GM06990 (cell line): ENCODE measurements at regions not wholly inside any gene's neighbourhood (a gene's known extent, or its start where the extent isn't known, plus 50 kb on each side); places are given as distances from the start of the nearest gene placed in this dataset.

Experiments used
- DNase-seq: peaks from one replicate; pipeline ENCODE4 v3.0.0-alpha.2; 2011; ENCODE audit not compliant: insufficient read length; ENCODE audit errors: extremely low read depth
- H3K27me3 ChIP-seq: replicated peaks from 2 replicates; pipeline ENCODE4 v1.6.0; 2011; ENCODE audit warnings: low read length; ENCODE audit not compliant: control insufficient read depth, insufficient read depth
- H3K36me3 ChIP-seq: 2 replicates; pipeline ENCODE4 v1.5.1; 2011; ENCODE audit warnings: low read length; ENCODE audit not compliant: control insufficient read depth, insufficient read depth
- H3K4me3 ChIP-seq: replicated peaks from 2 replicates; pipeline ENCODE4 v1.5.1; 2011; ENCODE audit warnings: low read depth, mild to moderate bottlenecking, control low read depth, low read length
- CTCF ChIP-seq: IDR thresholded peaks from 2 replicates; pipeline ENCODE4 v1.5.1; 2011; ENCODE audit warnings: low read length, control low read depth, mild to moderate bottlenecking, inconsistent platforms; ENCODE audit not compliant: insufficient read depth, poor library complexity, severe bottlenecking

- no peaks in the 10 kb centered on the region for H3K36me3 ChIP-seq
- H3K27me3 ChIP-seq: no peaks in the 10 kb centered on the region
- no peak for TF ChIP-seq CTCF
- DNase-seq: no peak
- no peak overlapping the region for H3K4me3 ChIP-seq
Measured at GRCh38 chr4:92035666-92036065, 268.1 kb upstream of the GRID2 start.

DNA sequence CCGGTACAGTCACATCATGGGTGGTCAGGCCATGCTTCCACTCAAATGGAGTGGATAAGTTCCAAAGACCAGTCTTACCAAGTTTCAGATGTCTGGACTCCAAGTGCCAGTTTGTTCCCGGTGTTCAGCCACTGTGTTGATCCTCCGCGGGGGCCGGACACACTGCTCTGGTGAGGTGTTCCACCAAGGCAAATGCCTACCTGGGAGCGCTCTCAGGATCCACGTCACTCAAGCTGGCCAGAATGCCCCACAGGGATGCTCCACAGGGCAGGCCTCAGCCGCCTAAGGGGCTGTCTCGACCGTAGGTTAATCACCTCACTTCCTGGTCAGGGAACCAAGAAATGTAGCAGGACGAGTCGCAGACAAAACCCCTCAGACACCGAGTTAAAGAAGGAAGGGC, 258.0 kb upstream of the GRID2 start:
- TF ChIP-seq CTCF: no peak
- no peak for DNase-seq
- no peaks in the 10 kb centered on the region for H3K36me3 ChIP-seq
- no peaks in the 10 kb centered on the region for H3K27me3 ChIP-seq
- H3K4me3 ChIP-seq: no peak overlapping the region

GRCh38 chr4:92047209-92047875, 256.4 kb upstream of the GRID2 start:
- no peak for DNase-seq
- no peak for TF ChIP-seq CTCF

DNA sequence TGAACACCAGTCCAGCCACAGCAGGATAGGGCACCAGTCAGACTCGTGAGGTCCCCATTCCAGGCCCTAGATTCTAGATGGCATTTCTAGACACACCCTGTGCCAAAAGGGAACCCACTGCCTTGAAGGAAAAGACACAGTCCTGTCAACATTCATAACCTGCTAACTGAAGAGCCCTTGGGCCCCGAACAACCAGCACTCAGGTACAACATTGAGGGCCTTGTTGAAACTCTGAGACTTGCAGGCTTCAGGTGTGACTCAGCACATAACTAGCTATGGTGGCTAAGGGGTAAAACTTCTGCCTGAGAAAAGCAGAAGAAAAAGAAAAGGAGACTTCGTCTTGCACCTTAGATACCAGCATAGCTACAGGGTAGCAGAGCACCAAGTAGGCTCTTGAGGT, 252.9 kb upstream of the GRID2 start:
- no peak overlapping the region for H3K4me3 ChIP-seq
- no peak for TF ChIP-seq CTCF
- H3K36me3 ChIP-seq: no peaks in the 10 kb centered on the region
- DNase-seq: no peak
- no peaks in the 10 kb centered on the region for H3K27me3 ChIP-seq

More at GRCh38 chr4:92047209-92047875, 256.4 kb upstream of the GRID2 start:
- Histone ChIP-seq H3K4me3 (no peak overlapping the region), H3K27me3 (no peaks in the 10 kb centered on the region), H3K36me3 (no peaks in the 10 kb centered on the region)

DNA sequence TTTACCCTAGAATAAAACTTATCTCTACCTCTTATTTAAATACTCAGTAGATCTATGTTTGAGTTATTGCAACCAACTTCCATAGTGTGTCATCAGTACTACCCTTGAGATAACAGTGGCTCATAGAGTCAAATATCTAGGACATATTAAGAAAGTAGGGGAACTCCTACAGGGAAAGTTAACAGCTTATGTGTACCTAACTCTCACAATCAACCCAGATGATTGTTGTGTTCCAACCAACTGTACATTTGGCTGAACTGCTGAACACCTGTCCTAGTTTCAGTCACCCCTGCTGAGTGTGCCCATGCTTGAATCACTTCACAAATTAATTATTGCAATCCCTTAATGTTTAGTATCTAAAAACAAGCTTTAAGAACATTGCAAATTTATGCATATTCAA, 244.2 kb upstream of the GRID2 start:
- Histone ChIP-seq H3K36me3 (no peaks in the 10 kb centered on the region), H3K27me3 (no peaks in the 10 kb centered on the region)

More for the DNA sequence above, 244.2 kb upstream of the GRID2 start:
- DNase-seq: no peak
- TF ChIP-seq CTCF: no peak
- no peak overlapping the region for H3K4me3 ChIP-seq
